Stomach smooth muscle (tissue), 2 donors: ENCODE measurements at regions not wholly inside any gene's neighbourhood (a gene's known extent, or its start where the extent isn't known, plus 50 kb on each side); places are given as distances from the start of the nearest gene placed in this dataset.

ENCODE experiments used
- H3K27ac ChIP-seq: one replicate; pipeline ENCODE4 v1.7.0; 2013; ENCODE audit warnings: mild to moderate bottlenecking, low read length, inconsistent platforms
- H3K27me3 ChIP-seq, 2 donors: one replicate each; pipeline ENCODE4 v1.7.0; 2013; ENCODE audit warnings: low read length in 2 of 2; ENCODE audit not compliant: insufficient read depth in 2 of 2, control insufficient read depth in 1 of 2
- H3K36me3 ChIP-seq, 2 donors: one replicate each; pipeline ENCODE4 v1.7.0; 2013; ENCODE audit warnings: low read length in 2 of 2; ENCODE audit not compliant: control insufficient read depth in 2 of 2, insufficient read depth in 2 of 2
- H3K4me1 ChIP-seq: one replicate; pipeline ENCODE4 v1.7.0; 2013; ENCODE audit warnings: low read length; ENCODE audit not compliant: control insufficient read depth, insufficient read depth
- H3K4me3 ChIP-seq, 2 donors: one replicate each; pipeline ENCODE4 v1.7.0; 2013; ENCODE audit warnings: low read length in 2 of 2
- H3K9ac ChIP-seq, 2 donors: one replicate each; pipeline ENCODE4 v1.7.0; 2013; ENCODE audit warnings: low read length in 2 of 2, mild to moderate bottlenecking in 1 of 2
- H3K9me3 ChIP-seq, 2 donors: one replicate each; pipeline ENCODE4 v1.7.0; 2013; ENCODE audit warnings: low read length in 2 of 2; ENCODE audit not compliant: control insufficient read depth in 2 of 2
- donor health status: healthy.
- donor health status: Pancreatic carcinoma.

DNA sequence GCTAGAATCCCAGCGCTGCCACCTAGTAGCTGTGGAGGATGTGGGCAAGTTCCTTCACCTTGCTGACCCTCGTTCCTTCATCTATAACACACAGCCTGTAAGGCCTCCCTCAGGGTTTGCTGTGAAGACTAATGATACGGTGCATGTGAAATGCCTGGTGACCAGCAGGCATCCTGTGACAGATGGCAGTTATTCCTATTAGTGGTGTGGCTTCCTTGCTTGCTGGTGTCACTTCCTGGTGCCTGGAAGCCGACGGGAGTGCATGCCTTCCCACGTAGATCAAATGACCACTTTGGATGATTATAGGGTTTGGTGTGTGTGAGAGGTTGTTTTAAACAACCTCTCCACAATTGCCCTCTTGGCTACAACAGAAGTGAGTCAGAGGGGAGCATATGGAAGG, 894.9 kb downstream of the VRK1 start:
- H3K36me3 ChIP-seq: no peaks in the 10 kb centered on the region
- no peak overlapping the region for H3K4me3 ChIP-seq
- H3K27me3 ChIP-seq: peaks cover 0 to 3% of the 10 kb centered on the region in 2 donors

DNA sequence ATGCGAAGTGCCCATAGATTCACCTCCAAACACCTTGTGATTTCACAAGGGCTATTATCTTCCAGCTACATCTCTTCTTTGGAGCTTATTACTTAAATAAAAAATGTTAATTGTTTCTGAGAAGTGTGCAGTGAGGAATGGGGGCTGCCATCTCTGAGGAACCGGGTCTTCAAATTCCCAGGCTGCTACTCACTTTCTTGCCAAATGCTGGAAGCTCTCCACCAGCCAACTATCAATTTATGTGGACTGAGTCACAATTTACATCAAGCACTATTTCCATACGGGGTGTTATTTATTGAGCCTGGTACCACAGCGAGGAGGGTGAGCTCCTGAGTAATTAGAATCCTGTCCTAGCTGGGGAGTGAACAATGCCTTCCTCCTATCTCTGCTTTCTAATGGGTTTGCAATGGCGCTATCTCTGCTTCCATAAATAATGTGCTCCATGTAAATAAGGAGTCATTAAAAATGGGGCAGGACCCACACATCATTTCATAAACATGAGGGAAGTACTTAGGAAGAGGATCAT, 898.3 kb downstream of the VRK1 start:
- H3K36me3 ChIP-seq: no peaks in the 10 kb centered on the region
- peaks cover 0 to 14% of the 10 kb centered on the region in 2 donors for H3K9me3 ChIP-seq
- H3K27ac ChIP-seq: no peak overlapping the region
- H3K27me3 ChIP-seq: peaks cover 2 to 6% of the 10 kb centered on the region in 2 donors
- H3K4me1 ChIP-seq: no peaks in the 10 kb centered on the region
- no peak overlapping the region for H3K4me3 ChIP-seq
- H3K9ac ChIP-seq: no peak overlapping the region

More for the DNA sequence above, 894.9 kb downstream of the VRK1 start:
- Histone ChIP-seq H3K27ac (no peak overlapping the region), H3K9ac (no peak overlapping the region), H3K4me1 (no peaks in the 10 kb centered on the region), H3K9me3 (no peaks in the 10 kb centered on the region)

DNA sequence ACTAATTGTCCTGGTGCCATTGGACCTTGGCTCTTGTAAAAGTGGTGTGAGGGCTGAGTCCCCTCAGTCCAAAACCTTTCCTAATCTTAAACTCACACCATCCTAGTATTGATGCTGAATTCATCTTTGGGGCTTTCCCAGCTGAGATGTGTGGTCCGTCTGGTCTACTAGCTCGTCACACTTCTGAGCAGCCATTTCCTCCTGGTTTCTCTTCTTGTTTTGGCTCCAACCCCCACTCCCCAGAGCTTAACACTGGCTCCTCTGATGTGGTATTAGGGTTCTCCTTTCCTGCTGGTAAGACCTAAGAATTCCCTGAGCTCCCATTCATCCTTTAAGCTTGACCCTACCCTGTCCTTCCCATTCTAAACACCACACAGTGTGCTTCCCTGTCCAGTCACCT, 900.6 kb downstream of the VRK1 start:
- no peak overlapping the region for H3K9ac ChIP-seq
- no peaks in the 10 kb centered on the region for H3K4me1 ChIP-seq
- no peak overlapping the region for H3K27ac ChIP-seq
- no peak overlapping the region for H3K4me3 ChIP-seq
- peaks cover 2 to 6% of the 10 kb centered on the region in 2 donors for H3K27me3 ChIP-seq
- no peaks in the 10 kb centered on the region for H3K36me3 ChIP-seq
- H3K9me3 ChIP-seq: peaks cover 0 to 14% of the 10 kb centered on the region in 2 donors

DNA sequence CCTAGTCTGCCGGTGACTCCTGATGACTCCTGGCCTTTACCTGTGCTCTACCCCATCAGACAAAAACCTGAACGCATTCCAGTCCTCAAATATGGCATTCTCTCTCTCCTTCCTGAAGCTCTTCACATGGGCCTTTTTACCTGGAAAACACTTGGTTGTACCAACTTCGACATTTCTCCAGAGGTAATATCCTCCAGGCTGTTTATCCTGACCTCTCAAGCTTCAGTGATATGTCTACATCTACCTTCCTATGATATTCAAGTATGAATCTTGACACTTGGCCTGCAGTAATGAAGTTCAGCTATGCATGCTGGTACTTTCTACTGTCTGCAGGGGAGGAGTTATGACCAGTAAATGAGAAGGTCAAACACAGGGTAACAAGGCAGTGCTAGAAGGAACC, 901.8 kb downstream of the VRK1 start:
- no peaks in the 10 kb centered on the region for H3K36me3 ChIP-seq
- peaks cover 0 to 14% of the 10 kb centered on the region in 2 donors for H3K9me3 ChIP-seq
- H3K4me3 ChIP-seq: no peak overlapping the region
- H3K4me1 ChIP-seq: no peaks in the 10 kb centered on the region
- H3K27ac ChIP-seq: no peak overlapping the region
- H3K9ac ChIP-seq: no peak overlapping the region
- H3K27me3 ChIP-seq: peaks cover 2 to 6% of the 10 kb centered on the region in 2 donors

DNA sequence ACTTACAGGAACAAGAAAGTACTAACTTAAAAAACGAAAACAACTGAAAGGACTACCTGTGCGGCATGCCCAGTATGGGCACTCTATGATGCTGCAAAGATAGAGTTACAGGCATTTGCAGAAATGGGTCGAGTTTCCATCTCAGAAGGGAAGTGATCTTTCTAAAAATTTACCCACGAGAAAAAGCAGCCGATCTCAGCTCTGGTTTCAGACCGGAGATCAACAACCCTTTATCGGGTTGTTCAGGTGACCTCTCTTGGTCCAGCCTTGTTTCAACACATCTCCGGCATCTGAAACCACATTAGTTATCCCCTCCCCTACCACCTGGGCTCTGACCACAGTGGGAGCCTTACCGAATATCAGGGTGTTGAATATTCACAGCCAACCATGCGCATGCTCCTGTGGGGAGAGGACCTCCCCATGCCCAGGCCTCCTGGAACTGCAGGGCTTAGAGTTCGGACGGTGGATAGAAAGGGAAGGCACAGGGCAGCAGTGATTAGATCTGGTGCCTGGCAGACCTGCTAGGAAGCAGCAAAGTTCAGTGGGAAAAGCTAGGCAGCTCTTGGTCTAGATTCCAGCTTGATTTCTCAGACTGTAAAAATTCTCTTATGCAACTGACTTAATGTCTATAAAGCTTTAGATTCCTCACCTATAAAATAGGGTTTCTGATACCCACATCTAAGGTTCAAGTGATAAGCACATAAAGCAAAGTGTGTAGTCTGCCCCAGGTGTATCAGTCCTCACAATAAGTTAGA, 906.0 kb downstream of the VRK1 start:
- Histone ChIP-seq H3K36me3 (no peaks in the 10 kb centered on the region), H3K9me3 (peaks cover 0 to 7% of the 10 kb centered on the region in 2 donors), H3K27me3 (peaks cover 4 to 7% of the 10 kb centered on the region in 2 donors), H3K9ac (no peak overlapping the region), H3K4me1 (no peaks in the 10 kb centered on the region), H3K4me3 (no peak overlapping the region), H3K27ac (no peak overlapping the region)

DNA sequence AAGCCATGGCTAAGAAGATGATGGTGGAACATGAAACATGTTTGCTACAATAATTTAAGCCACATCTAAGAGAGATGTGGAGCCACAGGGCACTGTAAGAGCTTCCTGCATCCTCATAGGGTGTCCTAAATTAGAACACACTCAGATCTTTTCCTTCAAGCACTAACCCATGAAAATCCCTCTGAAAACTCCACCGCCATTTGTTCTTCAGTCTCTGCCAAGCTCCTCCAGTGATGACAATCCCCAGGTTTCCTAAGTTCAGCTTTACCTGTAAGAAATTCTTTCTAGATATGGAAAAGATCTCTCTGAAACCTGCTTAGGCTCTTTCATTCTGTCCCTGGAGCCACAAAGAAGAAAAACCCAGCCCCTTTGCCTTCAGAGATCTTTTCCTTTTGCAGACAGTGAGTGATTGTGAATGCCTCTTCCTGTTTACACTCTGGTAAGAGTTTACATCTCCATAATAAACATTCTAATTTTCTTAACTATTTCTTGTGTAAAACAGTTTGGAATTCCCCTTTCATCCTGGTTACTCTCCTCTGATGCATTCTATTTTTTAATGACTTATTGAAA, 907.2 kb downstream of the VRK1 start:
- H3K4me3 ChIP-seq: no peak overlapping the region
- no peak overlapping the region for H3K9ac ChIP-seq

DNA sequence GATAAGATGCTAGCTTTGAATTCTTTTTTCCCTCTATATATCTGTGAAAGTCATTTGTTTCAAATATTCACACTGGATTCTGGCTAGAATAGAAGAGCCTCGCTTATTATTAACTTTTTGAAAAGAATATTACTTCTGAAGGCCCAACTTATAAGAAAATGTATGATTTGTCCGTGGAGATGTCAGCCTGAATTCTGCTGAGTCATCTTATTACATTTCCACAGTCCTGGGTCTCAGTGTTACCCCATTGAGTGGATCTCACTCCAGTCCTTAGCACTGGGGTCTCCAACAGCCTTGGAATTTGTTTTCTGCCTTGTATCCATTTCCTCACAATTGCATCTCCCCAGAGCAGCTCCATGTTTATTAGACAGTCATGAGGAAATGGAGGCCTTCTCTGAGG, 907.9 kb downstream of the VRK1 start:
- no peak overlapping the region for H3K9ac ChIP-seq
- no peak overlapping the region for H3K27ac ChIP-seq

More for the DNA sequence above, 907.2 kb downstream of the VRK1 start:
- Histone ChIP-seq H3K4me1 (no peaks in the 10 kb centered on the region), H3K27ac (no peak overlapping the region), H3K9me3 (no peaks in the 10 kb centered on the region), H3K36me3 (no peaks in the 10 kb centered on the region), H3K27me3 (peaks cover 0 to 7% of the 10 kb centered on the region in 2 donors)

DNA sequence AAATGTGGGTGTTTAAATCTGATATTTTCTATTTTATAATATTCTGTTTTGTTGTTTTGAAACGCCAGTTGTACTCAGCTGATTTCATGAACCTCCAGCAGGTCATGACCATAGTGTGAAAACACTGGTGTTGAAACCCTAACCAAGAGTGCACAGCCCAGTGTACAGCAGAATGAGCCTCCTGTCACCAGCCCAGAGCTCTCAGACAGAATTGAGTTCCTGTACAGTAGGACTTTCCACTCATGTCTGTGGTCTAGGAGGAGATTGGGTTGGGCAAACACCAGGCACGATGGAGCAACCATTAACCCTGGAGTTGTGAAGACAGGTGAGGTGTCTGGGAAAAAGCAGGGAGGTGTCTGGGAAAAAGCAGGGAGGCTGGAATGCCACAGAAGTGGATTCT, 908.8 kb downstream of the VRK1 start:
- Histone ChIP-seq H3K9ac (no peak overlapping the region), H3K27ac (no peak overlapping the region), H3K36me3 (no peaks in the 10 kb centered on the region), H3K27me3 (peaks cover 0 to 7% of the 10 kb centered on the region in 2 donors), H3K4me1 (no peaks in the 10 kb centered on the region), H3K4me3 (no peak overlapping the region), H3K9me3 (no peaks in the 10 kb centered on the region)

More for the DNA sequence above, 907.9 kb downstream of the VRK1 start:
- Histone ChIP-seq H3K9me3 (no peaks in the 10 kb centered on the region), H3K27me3 (peaks cover 0 to 7% of the 10 kb centered on the region in 2 donors), H3K36me3 (no peaks in the 10 kb centered on the region), H3K4me3 (no peak overlapping the region), H3K4me1 (no peaks in the 10 kb centered on the region)

DNA sequence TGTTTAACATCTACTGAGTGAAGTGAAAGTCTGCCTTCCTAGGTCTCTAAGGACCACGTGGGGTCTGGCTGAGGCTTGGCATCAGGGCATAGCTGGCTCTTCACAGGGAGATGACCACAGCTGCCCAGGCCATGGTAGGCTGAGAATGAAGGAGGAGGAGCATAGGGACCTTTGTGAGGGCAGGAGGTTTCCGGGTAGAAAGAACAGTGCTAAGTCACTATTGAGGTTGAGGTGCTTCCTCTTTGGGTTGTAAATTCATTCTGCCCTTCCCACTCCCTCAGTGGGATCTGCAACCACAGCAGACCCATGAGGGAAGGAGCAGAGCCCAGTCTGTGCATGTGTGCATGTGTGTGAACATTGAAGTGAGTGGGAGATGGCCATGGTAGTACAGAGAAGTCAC, 909.6 kb downstream of the VRK1 start:
- Histone ChIP-seq H3K9me3 (no peaks in the 10 kb centered on the region), H3K9ac (no peak overlapping the region), H3K27me3 (peaks cover 0 to 7% of the 10 kb centered on the region in 2 donors), H3K27ac (no peak overlapping the region), H3K36me3 (no peaks in the 10 kb centered on the region), H3K4me1 (no peaks in the 10 kb centered on the region), H3K4me3 (no peak overlapping the region)

DNA sequence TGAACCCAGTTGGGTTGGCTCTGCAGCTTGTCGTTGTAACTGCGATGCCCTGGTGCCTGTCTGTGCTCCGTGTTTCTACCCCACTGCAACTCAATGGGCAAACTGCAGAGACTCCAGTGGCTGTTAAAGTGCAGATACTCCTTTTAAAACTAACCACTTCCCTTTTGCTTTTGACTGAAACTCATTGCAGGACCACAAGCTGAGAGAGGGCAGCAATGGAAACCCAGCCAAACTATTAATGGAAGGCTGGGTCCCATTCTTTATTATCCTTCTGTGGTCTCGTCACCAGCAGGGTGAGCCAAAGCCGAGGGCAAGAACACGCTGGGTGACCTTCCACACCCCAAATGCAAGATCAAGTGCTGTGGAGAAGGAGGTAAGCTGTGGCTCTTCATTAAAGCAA, 910.4 kb downstream of the VRK1 start:
- no peaks in the 10 kb centered on the region for H3K36me3 ChIP-seq
- peaks cover 0 to 7% of the 10 kb centered on the region in 2 donors for H3K27me3 ChIP-seq
- H3K4me1 ChIP-seq: no peaks in the 10 kb centered on the region
- no peak overlapping the region for H3K4me3 ChIP-seq
- H3K27ac ChIP-seq: no peak overlapping the region
- H3K9ac ChIP-seq: no peak overlapping the region
- no peaks in the 10 kb centered on the region for H3K9me3 ChIP-seq

DNA sequence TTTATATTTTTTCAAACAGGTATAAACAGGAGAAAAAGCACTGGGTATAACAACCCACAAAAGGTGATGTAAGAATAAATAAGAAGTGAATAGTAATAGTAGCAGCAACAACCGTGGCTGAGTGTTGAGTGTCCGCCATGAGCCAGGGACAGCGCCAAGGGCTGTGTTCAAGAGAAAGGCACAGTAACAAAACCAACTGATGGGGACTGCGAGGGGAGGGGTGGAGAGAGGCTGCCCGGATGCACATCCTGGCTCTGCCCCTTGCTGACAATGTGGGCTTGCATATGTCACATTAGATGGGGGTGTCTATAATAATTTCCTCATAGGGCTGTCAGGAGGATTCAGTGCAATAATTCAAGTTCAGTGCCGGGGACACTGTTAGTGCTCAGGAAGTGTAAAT, 912.4 kb downstream of the VRK1 start:
- no peak overlapping the region for H3K4me3 ChIP-seq
- no peak overlapping the region for H3K9ac ChIP-seq
- H3K27me3 ChIP-seq: peaks cover 0 to 5% of the 10 kb centered on the region in 2 donors
- H3K9me3 ChIP-seq: no peaks in the 10 kb centered on the region
- H3K4me1 ChIP-seq: no peaks in the 10 kb centered on the region
- no peaks in the 10 kb centered on the region for H3K36me3 ChIP-seq
- H3K27ac ChIP-seq: no peak overlapping the region
